Jurkat, Clone E6-1 (cell line): ENCODE measurements at regions not wholly inside any gene's neighbourhood (a gene's known extent, or its start where the extent isn't known, plus 50 kb on each side); places are given as distances from the start of the nearest gene placed in this dataset.

Experiments
- DNase-seq: peaks from one replicate; pipeline ENCODE4 v3.0.0-alpha.2; 2011; ENCODE audit warnings: low read depth, low spot score
- H3K4me3 ChIP-seq: 2 replicates; pipeline ENCODE4 v1.5.1; 2011; ENCODE audit warnings: mild to moderate bottlenecking, low read length, control low read depth, moderate library complexity

DNA sequence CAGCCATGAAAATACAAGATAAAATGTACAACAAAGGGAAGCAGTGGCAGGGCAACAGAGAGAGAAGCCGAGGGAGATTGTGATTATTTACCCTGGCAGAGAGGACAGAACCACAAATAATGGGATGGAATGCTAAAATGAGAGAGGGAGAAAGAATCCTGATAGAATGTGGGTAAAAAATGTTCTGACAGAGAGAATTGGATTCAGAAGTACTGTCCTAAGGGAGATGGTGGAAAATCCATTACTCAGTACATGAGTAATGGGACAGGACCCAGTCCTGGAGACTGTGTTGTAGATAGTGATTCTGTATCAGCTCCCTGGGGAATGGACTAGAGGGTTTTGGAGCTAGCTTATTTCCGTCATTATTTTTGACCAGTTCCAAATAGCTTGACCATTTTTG is 831.5 kb downstream of the MAT2B start:
- H3K4me3 ChIP-seq = no peak overlapping the region
- no peak for DNase-seq

DNA sequence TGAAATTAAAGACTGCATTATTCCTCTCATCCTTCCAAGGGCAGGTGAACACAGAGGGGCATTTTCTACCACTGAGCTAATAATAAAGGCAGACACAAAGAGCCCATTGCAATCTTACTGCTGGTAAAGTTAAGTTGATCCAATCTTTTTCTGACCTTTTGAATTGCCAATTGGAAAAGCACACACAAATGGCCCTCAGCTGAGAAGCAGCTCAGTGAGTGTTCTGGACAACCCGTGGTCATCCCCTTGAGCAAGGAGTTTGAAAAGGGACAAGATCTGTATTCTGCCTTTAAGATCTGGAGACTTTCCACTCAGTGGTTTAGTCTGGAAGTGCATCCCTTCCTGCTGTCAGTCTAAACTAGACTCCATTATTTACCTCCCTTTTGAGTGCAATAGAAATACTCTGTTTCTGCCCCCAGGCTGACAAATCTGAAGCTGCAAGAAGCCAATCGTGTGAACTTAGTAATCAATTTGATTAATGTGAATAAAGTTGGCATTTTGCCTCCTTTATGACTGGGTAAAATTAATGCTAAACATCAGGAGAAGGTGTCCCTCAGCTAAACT is 835.7 kb downstream of the MAT2B start:
- H3K4me3 ChIP-seq = no peak overlapping the region
- no peak for DNase-seq

DNA sequence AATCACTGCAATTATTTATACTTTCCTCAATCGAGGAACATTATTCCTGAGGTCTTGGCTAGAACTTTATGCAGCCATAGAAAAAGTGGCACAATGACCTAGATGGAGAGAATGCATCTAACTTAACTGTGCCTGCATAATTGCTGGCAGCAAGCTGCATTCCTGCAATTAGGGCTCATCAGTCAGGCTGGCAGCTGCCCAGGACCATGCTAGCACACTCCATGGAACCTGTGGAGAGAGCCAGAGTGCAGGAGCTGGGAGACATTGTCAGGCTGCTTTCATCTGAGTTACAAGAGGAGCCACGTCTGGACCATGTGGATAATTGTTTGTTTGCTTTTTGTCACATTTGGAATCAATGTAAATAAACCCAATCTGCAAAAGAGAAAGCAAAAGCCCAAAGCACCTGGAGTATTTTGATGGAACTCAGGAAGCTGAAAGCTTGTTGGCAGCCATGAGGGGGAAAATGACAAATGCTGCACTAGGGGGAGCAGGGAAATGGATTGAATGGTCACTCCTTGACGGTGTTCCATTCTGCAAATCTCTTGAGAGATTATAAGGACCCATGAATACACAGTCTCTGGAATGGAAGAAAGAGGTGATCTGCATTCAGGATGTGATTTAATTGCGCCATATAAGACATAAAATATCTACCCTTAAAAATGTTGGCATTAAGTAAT is 839.9 kb downstream of the MAT2B start:
- no peak for DNase-seq
- no peak overlapping the region for H3K4me3 ChIP-seq

DNA sequence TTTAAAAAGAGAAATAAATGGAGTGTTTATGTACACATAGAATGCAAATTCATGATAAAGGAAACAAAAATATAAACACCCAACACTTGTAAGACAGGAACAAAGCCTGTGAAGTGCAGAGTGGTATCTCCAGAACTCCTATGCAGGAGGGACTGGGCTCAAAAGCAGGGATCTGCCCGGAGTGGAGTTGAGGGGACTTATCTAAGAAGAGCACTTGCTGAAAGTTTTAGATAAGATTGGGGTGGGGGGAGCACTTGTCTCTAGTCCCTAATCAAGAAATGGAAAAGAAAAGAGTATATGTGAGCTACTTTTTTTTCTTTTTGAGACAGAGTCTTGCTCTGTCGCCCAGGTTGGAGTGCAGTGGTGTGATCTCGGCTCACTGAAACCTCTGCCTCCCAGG is 840.4 kb downstream of the MAT2B start:
- no peak for DNase-seq
- H3K4me3 ChIP-seq = no peak overlapping the region

DNA sequence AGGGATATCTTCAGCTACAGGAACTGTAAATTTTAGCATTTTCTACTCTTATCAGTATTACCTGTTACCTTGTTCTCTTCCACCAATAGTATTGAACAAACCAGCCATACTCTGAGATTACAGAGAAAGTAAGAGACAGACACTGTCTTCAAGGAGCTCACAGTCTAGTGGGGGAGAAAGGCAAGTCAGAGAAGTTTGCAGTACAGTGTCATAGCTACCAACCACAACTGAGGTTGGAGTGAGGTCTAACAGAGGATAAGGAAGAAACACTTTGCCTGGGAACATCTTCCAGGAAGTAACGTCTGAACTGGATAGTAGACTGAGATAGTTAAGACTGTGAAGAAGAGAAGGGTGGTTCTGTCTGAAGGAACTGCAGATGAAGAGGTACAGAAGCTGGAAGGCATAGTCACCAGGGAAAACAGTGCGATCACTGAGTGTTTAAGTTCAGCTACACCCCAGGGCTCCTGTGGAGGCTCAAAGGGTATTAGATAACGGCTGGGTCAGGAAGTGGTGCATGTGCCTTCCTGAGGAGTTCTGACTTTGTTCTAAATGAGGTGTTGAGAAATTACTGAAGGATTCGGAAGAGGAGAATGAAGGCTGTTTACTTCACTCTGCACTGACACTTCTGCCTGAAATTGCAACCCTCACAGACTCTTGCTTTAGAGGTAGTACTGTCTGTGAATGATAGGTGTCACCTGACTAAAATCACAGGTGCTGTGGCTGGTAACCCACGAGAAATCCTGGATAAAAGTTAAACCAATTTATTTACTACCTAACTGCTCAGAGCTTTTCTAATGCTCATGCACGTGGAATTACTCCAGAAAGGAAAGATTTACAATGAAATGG is 841.6 kb downstream of the MAT2B start:
- peak; percentile 39 for DNase-seq
- no peak overlapping the region for H3K4me3 ChIP-seq

DNA sequence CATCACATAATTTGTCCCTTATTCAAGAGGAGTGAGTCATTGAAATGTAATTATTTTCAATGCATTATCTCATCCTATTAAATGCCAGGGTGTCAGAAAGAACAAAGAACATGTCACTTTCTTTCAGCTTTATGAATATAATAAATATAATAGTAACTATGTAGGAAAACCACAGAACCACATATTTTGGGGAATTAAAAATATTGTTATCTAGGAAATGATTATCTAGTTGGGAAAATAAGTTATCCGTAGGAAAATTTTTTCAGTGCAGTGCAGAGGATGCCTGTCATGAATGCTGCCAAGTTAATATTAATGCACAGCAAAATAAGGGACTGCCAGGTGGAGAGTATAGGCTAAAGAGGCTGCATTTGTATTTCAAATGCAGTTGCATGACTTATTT is 844.8 kb downstream of the MAT2B start:
- H3K4me3 ChIP-seq = no peak overlapping the region
- DNase-seq = no peak

DNA sequence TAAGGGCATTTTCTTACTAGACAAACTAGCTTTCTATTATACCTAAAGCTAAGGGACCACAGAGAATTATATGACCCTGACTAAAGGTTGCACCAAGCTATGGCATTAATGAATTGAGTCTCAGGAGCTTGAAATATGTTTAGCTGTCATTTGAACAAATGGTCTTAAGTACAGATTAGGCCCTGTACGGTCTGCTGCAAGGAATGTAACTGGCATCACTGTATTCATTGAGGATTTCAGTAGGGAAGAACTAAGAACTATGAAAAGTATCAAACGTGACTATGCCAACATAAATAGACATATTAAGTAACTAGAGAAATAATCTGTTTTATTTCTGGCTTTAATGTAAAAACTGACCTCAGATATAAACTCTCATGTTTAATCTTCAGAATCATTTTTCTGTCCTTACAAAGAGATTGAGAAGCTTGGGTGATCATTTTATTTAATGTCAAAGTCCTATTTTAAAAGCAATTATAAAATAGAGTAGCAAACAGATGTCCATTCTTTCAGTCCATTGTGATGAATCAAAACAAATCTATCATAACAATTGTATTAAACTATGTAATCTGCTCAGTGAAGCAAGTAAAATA is 845.9 kb downstream of the MAT2B start:
- no peak overlapping the region for H3K4me3 ChIP-seq
- DNase-seq = no peak

DNA sequence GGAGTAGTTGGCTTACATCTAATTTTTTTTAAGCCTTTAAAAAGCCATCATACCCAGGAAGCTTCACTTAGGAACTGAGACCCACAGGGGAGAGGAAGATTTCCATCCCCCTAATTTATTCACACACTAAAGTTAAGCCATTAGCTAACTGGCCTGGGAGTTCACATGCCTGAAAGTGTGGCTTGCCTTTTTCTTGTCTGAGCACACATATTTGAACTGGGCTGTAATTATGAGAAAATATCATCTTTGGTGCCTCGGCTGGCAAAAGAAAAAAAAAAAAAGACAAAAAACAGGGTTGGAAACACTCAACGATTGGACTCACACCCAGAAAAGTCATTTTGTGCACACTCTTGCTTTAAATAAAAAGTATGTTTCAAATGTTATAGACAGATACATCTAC is 847.3 kb downstream of the MAT2B start:
- DNase-seq = no peak
- no peak overlapping the region for H3K4me3 ChIP-seq

DNA sequence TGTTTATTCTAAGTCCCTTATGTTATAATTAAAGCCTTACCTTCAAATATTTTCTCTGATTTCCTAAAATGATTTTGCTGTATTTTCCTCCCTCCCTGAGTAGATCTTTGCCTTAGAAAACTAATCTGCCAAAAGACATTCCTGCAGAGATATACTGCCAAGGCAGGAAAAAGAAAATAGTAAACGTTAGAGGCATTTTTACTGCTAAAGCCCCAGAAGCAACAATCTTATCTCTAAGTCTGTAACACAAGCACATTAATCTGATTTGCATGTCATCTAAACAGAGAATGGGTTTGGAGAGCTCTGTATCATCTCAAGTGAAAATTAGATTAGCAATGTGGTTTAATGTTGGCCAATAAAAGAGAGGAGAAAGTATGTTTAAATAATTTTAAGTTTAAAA is 847.7 kb downstream of the MAT2B start:
- DNase-seq = no peak
- H3K4me3 ChIP-seq = no peak overlapping the region

DNA sequence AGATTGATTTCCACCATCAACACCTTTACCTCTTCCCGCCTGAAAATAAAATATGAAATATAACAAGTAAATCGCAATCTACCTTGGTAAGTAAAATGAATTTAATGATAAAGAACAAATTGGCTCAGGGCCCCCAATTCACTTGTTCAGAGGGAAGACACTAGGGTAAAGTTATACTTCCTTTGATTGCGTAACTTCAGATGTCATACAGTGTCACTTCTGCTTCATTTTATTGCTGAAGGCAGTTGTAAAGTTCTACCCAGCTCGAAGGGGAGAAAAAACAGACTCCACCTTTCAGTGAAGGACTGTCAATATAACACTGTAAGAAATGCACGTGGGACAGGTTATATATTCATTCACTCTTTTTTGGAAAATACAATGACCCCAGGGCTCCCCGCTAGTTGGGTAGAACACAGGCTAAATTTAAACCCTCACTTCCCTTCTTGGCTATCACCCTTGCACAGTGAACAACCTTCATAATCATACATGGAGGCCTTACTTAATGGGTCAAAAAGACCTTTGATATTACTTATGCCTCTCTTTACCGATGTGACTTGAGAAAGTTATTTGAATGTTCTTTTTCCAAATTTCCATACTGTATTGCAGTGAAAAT is 848.8 kb downstream of the MAT2B start:
- no peak overlapping the region for H3K4me3 ChIP-seq
- DNase-seq = no peak

DNA sequence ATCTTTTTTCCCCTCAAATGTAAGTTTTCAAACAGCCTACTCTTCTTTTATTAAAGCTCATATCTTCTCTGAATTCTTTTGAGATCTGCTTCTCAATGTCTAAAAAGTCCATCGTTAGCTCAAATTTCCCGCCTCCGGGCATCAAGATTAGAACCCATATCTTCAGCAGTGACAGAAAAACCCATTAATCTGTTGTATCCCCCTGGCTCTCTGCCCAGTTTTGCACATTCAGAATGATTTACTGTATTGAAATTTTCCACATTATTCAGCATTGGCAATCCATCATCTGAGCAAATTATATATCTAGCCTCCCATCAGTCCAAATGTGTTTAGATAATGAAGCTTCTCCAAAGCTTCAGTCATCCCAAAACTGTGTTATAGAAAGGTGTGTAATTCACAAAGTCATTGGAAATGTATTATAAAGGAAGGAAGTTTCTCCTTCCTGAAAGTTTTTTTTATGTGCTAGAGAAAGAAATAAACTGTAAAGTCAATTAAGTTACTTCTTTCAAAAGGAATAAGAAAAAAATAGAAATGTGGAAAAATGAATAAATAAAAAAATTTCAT is 849.9 kb downstream of the MAT2B start:
- no peak for DNase-seq
- H3K4me3 ChIP-seq = no peak overlapping the region

DNA sequence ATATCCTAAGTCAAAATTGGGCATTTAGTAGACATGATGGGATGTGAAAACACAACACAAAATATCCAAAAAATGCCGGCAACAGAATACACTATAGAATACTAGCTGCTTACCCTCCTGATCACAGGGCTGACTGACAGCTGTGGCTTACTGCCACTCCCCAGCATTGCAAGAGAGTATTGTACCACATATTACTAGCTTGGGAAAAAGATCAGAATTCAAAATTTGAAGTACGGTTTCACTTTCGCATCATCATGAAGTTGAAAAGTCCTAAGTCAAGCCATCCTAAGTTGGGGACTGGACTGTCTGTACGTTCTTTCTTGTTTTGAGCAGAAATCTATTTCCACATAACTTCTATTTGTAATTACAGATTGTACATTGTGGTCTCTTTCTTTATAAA is 851.4 kb downstream of the MAT2B start:
- no peak overlapping the region for H3K4me3 ChIP-seq
- DNase-seq = no peak

DNA sequence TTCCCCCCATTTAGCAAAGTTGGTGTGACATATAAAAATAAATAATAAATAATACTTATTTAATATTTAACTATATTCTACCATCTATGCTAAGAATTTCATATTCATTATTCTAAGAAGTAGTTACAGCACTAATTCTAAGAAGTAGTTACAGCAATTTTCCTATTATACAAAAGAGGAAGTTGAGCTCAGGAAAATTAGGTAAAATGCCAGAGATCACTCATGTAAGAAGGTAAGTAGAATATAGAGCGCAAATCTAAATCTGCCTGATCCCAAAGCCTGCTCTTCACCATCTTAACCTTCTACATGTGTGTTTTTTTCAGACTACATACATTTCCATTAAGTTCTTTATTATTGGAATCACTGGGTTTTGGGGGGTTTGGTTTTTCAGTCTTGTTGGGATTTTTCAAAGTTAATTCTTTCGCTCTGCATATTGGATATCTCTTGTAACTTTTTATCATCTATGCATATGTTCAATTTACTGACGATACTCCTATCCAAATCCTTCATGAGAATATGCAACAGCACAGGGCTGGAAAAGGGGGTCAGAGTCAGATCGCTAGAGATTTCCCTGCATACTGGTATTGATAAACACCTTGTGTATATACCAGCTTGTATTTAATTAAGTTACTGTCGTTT is 852.1 kb downstream of the MAT2B start:
- DNase-seq = no peak
- no peak overlapping the region for H3K4me3 ChIP-seq

DNA sequence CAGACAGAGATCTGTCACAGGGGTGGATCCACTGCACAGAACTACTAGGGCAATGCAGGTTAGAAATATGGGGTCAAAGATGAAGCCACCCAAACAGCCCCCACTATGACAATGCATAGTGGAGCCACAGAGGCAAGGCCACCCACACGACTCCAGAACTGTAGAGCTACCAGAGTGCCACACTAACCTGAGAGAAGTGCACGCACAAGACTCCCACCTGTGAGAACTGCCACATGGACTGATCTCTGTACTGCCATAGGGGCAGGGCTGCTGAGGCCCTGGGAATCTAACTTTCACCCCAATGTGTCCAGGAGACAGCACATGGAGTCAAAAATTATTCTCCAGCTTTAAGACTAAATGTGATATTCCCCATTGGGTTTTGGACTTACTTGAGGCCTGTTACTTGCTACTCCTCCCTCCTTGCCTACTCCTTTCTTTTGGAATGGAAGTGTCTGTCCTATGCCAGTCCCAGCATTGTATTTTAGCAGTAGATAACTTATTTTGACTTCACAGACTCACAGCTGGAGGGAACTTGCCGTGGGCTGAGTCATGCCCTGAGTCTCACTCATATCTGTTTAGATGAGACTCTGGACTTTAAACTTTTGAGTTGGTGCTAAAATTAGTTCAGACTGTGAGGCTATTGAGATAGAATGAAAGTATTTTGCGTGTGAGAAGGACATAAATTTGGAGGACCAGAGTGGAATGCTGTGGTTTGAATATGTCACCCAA is 853.3 kb downstream of the MAT2B start:
- no peak overlapping the region for H3K4me3 ChIP-seq
- DNase-seq = no peak

DNA sequence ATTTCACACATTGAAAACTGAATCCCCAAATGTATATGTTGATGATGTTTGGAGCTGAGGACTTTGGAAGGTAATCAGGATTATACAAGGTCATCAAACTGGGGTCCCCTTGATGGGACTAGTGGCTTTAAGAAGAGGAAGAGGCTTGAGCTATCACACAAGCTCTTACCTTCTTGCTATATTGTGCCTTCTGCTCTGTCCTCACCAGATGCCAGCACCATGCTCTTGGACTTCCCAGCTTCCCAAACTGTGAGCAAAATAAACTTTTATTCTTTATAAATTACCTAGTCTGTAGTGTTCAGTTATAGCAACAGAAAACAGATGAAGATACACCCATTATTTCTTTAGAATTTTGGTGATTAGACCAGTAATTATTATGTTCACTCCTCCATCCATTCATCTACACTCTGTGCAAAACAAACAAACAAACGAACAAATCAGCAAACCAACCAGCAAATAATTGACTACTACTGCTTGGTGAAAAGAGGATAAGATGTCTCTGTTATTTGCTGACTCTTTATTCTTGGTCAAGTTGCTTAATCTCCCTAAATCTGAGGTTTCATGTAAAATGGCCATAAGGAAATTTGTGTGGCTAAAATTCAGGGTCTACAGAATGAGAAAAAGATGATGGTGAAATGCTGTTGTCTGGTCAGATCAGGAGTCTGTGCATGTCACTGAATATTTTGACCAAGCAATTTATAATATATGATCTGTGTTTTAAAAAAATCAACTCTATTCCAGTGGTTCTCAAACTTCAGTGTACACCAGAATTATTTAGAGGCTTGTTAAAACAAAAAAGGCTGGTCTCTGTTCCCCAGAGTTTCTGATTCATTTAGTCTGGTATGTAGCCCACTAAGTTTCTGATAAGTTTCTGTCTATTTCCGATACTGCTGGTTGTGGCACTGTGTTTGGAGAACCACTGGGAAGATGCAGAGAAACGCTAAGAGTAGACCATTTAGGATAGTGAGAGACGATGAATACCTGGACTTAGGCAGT is 854.1 kb downstream of the MAT2B start:
- H3K4me3 ChIP-seq = no peak overlapping the region
- no peak for DNase-seq

DNA sequence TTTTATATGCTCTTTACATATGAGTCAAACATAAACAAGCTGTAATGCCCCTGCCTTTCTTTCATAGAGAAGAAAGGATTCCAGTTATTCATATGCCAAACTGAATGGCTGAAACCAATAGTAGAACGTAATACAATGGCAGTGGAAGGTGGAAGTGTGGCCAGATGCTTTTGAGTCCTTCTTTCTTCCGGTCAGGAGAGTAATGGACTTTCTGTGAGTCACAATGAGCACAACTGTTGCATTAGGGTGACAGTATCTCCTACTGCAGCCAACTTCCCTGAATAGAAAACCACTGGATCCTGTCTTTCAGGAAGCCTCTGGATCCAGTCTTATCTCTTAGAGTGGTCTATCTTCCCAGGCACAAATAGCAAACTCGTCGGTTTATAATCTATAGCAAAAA is 855.2 kb downstream of the MAT2B start:
- DNase-seq = no peak

DNA sequence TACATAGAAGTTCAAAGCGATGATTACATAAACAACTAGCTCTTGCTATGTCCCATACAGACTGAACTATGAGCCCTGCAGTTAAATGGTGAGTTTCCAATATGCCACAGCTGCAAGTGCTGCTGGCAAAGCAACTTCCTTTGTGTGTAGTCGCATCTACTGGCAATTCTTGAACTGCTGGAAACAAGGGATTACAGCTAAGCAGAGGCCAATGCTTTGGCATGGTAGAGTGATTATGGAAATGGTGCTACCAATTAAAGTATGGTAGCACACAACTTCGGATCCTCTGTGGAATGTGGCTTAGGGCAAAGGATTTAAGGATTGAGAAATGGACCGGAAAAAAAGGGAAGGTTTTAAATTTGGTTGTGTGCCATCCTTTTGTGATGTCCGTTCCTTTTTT is 856.6 kb downstream of the MAT2B start:
- no peak for DNase-seq

More for the DNA sequence above, 855.2 kb downstream of the MAT2B start:
- no peak overlapping the region for H3K4me3 ChIP-seq

More for the DNA sequence above, 856.6 kb downstream of the MAT2B start:
- no peak overlapping the region for H3K4me3 ChIP-seq
